ENCODE measurements at regions not wholly inside any gene's neighbourhood (a gene's known extent, or its start where the extent isn't known, plus 50 kb on each side); places are given as distances from the start of the nearest gene placed in this dataset.

- H3K27me3 ChIP-seq (ENCODE audit: insufficient read depth, poor library complexity, severe bottlenecking) = no peaks in the 10 kb centered on the region
- H3K27ac ChIP-seq (ENCODE audit: poor library complexity, severe bottlenecking) = no peak overlapping the region
- no peaks in the 10 kb centered on the region for H3K9me3 ChIP-seq (ENCODE audit: severe bottlenecking)
- no peak for TF ChIP-seq CTCF (IDR thresholded peaks at IDR 0.05; ENCODE audit: poor library complexity, severe bottlenecking)
- no peak overlapping the region for H3K4me3 ChIP-seq (ENCODE audit: severe bottlenecking)
- no peak for ATAC-seq (ENCODE audit: low read depth)
- H3K4me1 ChIP-seq (ENCODE audit: insufficient read depth, poor library complexity, severe bottlenecking) = no peaks in the 10 kb centered on the region
- H3K36me3 ChIP-seq (ENCODE audit: low read depth) = no peaks in the 10 kb centered on the region
- DNase-seq (ENCODE audit: low spot score) = no peak
These were observed 169.9 kb downstream of the CPE start for GRCh38 chr4:165548702-165549101.

DNA sequence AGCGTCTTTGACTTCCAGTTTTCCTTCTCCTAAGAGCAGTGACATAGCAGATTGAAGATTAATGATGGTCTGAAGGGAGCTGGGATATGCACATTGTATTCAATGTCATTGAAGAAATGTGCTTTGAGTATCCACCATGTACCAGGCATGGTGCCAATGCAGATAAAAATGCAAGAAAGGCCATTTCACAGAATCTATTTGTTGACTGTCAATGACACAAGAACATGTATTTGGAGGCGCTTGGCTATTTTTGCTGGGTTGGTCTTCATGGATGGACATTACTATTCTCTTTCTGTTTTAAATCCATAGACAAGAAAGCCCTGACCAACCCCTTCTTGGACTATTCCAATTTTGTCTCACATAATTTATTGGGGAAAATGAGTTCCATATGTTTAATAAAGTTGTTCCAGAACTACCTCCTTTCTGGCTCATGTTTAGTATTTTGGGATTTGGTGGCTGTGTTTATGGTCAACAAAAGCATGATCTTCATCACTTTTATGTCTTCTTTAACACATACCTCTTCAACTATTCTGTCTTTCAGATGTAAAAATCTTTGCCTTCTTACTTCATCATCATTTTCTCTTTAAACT, 174.5 kb downstream of the CPE start:
- no peak for TF ChIP-seq CTCF (IDR thresholded peaks at IDR 0.05; ENCODE audit: poor library complexity, severe bottlenecking)
- DNase-seq (ENCODE audit: low spot score) (no peak), ATAC-seq (ENCODE audit: low read depth) (no peak)
- no peak overlapping the region for H3K27ac ChIP-seq (ENCODE audit: poor library complexity, severe bottlenecking)
- no peak overlapping the region for H3K4me3 ChIP-seq (ENCODE audit: severe bottlenecking)
- H3K36me3 ChIP-seq (ENCODE audit: low read depth) = no peaks in the 10 kb centered on the region
- H3K9me3 ChIP-seq (ENCODE audit: severe bottlenecking) = no peaks in the 10 kb centered on the region
- H3K4me1 ChIP-seq (ENCODE audit: insufficient read depth, poor library complexity, severe bottlenecking) = no peaks in the 10 kb centered on the region
- H3K27me3 ChIP-seq (ENCODE audit: insufficient read depth, poor library complexity, severe bottlenecking) = no peaks in the 10 kb centered on the region

- no peak overlapping the region for H3K4me3 ChIP-seq (ENCODE audit: severe bottlenecking)
- no peaks in the 10 kb centered on the region for H3K9me3 ChIP-seq (ENCODE audit: severe bottlenecking)
- ATAC-seq (ENCODE audit: low read depth) (no peak), DNase-seq (ENCODE audit: low spot score) (no peak)
- H3K4me1 ChIP-seq (ENCODE audit: insufficient read depth, poor library complexity, severe bottlenecking) = no peaks in the 10 kb centered on the region
- no peak for TF ChIP-seq CTCF (IDR thresholded peaks at IDR 0.05; ENCODE audit: poor library complexity, severe bottlenecking)
- H3K36me3 ChIP-seq (ENCODE audit: low read depth) = no peaks in the 10 kb centered on the region
- no peaks in the 10 kb centered on the region for H3K27me3 ChIP-seq (ENCODE audit: insufficient read depth, poor library complexity, severe bottlenecking)
- H3K27ac ChIP-seq (ENCODE audit: poor library complexity, severe bottlenecking) = no peak overlapping the region
These were observed 176.5 kb downstream of the CPE start for GRCh38 chr4:165555302-165555701.

DNA sequence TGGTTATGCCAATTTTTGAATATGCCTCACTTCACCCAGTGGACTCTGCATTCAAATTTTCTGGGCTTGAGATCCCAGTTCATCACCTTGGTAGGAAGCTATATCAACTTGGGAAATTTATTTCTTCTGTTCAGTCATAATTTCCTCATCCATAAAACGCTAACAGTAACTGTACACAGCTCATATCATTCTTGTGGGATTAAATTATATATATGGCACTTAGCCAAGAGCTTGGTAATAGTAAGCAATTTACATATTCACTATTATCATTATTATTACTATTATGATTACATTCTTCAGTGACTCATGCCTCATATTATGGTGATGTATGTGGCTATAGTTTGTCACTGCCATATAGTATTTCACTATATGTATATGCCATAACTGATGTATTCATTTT, 177.6 kb downstream of the CPE start:
- no peaks in the 10 kb centered on the region for H3K9me3 ChIP-seq (ENCODE audit: severe bottlenecking)
- H3K27ac ChIP-seq (ENCODE audit: poor library complexity, severe bottlenecking) = no peak overlapping the region
- no peaks in the 10 kb centered on the region for H3K27me3 ChIP-seq (ENCODE audit: insufficient read depth, poor library complexity, severe bottlenecking)

More for the DNA sequence above, 177.6 kb downstream of the CPE start:
- TF ChIP-seq CTCF (IDR thresholded peaks at IDR 0.05; ENCODE audit: poor library complexity, severe bottlenecking) = no peak
- Histone ChIP-seq H3K4me1 (ENCODE audit: insufficient read depth, poor library complexity, severe bottlenecking) (no peaks in the 10 kb centered on the region), H3K36me3 (ENCODE audit: low read depth) (no peaks in the 10 kb centered on the region), H3K4me3 (ENCODE audit: severe bottlenecking) (no peak overlapping the region)
- no peak for DNase-seq (ENCODE audit: low spot score)
- ATAC-seq (ENCODE audit: low read depth) = peak; percentile 29; the same call in 1 of the 3 replicates

Measured in RWPE2 (cell line).